ENCODE measurements at regions not wholly inside any gene's neighbourhood (a gene's known extent, or its start where the extent isn't known, plus 50 kb on each side); places are given as distances from the start of the nearest gene placed in this dataset.
"Not testable (repeated sequence)": the region's sequence is repeated elsewhere in the genome, so short reads cannot be mapped to it uniquely, and the experiment has no call there.

DNA sequence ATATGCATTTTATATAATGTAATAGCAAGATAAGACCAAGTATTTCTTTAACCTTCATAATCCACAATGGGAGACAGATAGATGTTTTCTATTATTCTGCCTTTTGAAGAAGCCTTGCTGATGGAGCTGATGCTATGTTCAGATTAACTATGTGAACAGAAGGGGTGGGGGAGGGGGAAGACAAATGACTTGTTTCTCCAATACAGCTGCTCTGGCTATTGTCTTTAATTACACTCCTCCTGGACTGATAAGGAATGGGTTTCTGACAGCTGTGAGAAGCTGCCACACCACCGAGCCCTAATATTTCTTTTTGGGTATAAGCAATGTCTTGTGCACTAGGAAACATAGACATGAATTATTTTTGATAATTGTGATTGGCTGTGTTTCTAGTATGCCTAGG is 62.0 kb downstream of the CAVIN4 start:
- DNase-seq (ENCODE audit: low read depth in 2 of 2): no peak

DNA sequence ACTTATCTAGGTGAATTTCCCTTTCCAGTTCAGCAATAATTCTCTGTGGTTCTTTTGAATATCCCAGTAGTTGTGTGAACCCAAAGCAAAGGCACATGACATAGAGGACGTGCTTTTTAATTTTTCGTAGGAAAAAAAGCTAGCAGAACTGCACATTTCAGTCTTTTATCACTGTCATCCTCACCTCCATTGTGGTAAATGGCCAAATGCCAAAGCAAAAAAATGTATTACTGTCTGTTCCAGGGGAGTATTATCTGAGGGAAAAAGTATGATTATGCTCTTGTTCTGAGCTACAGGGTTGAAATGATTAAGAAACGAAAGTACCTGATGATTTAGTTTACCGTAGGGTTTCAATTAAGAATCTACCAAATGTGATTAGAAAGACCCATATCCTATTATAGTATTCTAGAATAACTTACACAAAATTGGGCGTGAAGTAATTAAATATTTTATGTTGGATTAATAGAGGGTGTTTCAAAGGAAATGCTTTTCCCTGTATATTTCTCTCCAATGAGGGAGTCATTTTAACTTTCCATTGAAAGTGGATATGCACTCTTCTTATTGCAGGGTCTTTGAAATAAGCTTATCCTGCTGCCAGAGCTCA is 62.7 kb downstream of the CAVIN4 start:
- no peak for DNase-seq (ENCODE audit: low read depth in 2 of 2)

DNA sequence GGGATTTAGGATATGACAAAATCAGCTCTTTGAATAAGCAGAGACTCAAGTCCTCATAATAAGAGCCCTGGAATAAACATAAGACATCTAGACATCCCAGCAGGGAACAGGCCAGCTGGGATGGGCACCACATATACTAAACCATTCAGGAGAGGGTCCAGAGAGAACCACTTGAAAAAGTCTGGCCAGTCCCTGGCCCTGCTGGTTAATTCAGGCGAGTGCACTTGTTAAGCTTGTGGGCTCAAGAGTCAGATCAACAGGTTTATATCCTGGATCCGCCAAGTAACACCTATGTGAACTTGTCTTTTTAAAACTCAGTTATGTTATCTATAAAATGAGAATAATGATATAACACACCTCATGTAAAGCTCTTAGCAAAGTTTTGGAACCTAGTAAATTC is 63.3 kb downstream of the CAVIN4 start:
- DNase-seq (ENCODE audit: low read depth in 2 of 2): no peak

DNA sequence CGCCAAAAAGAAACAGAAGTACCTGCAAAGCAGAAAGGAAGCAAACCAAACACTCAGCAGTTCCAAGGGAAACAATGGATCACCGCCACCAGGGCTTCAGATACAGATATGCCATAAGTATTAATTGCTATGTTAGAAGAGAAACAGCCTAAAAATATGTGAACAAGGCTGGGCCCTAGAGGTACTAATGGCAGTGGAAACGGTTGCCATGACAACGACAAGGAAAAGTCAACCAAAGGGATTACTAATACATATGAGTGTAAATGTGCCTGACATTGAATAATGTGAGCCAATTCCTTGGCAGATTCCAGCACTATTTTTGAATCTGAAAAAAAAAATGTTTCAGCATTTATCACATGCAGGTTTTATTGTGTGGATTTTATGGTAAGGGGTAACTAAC is 75.0 kb downstream of the CAVIN4 start:
- no peak for DNase-seq (ENCODE audit: low read depth in 2 of 2)

DNA sequence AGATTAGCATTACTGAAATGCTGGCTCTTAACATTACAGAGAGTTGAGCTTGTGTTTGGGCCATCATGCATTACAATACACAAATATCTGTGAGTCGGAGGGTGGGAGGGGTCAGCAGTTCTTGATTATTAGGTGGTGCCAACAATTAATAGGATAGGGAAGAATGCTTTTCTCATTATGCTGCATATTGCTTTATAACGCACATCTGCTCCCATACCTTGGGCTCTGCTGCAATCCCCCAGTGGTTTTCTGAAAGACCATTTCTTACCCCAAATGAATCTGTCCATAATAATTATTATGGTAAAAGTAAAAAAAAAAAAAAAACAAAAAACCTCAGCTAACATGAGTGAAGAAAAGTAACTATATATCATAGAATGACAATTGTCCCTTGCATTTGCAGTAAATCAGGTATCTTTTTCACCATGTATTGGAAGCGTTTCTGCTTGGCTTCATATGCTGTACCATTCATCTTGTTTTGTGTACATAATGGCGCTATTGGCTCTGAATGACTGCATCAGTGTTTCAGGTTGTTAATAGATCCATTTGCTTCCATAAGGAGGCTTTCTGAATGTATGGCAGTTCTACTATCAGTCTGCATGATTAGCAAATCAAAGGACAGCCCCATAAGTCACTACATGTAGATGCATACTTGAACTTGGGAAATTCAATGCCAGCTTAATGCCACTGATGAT is 75.9 kb downstream of the CAVIN4 start:
- no peak for DNase-seq (ENCODE audit: low read depth in 2 of 2)

DNA sequence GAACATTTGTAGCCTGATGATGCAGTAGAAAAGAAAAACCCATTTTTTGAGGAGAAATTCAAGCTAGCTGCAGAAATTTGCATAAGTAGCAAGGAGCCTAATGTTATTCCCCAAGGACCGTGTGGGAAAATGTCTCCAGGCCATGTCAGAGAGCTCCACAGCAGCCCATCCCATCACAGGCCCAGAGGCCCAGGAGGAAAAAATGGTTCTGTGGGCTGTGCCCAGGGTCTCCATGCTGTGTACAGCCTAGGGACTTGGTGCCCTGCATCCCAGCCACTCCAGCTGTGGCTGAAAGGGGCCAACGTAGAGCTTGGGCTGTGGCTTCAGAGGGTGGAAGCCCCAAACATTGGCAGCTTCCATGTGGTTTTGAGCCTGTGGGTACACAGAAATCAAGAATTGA is 79.0 kb downstream of the CAVIN4 start:
- DNase-seq (ENCODE audit: low read depth in 2 of 2): not testable (repeated sequence)

DNA sequence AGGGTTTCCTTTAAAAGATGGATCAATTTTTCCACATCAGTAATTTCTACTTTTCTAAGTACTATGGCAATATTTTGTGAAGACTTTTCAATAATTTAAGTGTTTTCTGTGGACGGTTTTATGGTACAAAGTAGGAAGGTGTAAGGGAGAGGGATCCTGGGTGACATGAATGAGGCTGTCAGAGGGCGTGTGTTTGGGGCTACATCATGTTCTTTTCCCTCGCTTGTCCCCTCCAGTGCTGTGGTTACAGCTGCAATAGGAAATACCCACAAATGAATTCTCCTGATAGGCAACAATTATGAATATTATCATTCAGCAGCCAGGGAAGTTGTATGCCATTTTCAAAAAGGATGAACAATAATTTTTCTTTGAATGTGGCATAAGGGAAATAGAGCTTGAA is 83.8 kb downstream of the CAVIN4 start:
- no peak for DNase-seq (ENCODE audit: low read depth in 2 of 2)

DNA sequence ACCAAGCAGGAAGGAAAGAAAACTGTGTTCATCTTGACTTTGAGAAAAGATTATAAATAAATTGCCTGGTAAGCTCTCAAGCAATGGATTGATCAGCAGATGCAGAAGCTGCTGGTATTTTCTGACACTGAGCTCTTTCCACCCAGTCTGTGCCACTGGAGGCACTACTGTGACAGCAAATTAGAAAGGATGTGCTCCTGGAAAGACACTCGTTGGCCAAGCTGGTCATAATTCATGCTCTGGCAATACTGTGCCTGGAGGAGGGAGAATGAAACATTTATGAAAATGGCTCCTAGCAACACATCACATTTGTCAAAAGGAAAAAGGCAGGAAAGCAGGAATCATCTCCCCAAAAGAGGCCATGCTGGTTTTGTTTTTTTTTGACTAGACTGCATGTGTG is 84.2 kb downstream of the CAVIN4 start:
- DNase-seq (ENCODE audit: low read depth in 2 of 2): no peak

DNA sequence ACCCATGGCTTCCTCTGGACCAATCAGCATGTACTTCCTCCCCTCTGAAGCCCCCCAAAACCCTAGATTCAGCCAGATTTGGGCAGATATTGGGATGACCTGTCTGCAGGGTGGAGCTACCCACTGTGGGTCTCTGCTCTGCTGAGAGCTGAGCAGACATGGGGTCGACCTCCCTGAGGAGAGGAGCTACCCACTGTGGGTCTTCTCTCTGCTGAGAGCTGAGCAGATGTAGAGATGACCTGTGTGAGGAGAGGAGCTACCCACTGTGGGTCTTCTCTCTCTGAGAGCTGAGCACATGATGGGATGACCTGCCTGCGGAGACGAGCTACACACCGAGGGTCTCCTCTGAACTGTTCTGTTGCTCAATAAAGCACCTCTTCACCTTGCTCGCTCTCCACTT is 89.6 kb downstream of the CAVIN4 start:
- no peak for DNase-seq (ENCODE audit: low read depth in 2 of 2)

DNA sequence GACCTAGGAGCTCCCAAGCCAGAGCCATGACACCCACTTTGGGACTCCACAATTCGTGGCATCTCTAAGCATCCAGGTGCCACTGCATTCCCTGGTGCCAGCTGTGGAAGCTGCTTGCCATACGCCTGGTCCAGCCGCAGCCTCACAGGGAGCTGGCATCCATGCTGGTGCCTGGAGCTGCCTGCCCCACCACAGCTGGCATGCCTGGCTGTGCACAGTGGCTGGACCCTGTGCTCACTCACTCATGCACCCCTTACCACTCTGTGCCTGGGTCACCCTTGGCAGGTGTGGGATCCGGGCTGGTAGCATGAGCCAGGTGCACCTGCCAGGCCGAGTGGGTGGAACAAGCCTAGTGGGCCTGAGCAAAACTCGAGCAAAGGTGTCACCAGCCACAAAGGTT is 90.1 kb downstream of the CAVIN4 start:
- DNase-seq (ENCODE audit: low read depth in 2 of 2): no peak

DNA sequence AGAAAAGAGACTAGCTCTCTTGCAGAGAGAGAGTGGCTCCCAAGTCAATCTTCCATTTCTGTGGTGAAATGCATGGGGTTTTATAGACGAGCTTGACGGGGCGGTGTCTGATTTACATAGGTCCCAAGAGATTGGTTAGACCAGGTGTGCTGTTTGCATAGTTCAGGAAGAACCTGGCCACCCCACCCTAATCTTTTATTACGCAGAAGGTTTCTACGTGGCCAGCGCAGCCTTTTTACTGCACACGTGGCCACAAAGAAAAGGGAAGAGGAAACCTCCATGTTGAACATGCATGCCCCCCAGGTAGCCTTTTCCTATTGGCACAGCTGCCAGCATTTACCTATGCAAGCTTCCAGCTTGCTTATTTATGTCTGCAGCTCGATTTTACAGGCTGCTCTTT is 92.1 kb downstream of the CAVIN4 start:
- DNase-seq (ENCODE audit: low read depth in 2 of 2): no peak

DNA sequence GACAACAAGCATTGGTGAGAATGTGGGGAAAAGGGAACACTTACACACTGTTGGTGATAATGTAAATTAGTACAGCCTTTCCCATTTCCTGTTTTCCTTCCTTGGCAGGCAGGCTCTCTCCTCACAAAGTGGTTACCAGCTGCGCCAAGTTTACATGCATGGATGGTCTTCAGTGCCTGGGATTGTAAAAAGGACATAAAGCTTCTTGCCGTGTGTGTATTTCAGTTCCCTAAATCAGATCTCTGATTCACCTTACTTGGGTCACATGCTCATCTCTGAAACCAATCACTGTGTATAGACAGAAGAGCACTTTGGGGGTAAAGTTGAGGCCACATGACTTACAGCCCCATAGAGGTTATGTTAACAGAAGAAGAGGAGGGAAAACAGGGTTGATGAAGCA is 92.8 kb downstream of the CAVIN4 start:
- no peak for DNase-seq (ENCODE audit: low read depth in 2 of 2)

DNA sequence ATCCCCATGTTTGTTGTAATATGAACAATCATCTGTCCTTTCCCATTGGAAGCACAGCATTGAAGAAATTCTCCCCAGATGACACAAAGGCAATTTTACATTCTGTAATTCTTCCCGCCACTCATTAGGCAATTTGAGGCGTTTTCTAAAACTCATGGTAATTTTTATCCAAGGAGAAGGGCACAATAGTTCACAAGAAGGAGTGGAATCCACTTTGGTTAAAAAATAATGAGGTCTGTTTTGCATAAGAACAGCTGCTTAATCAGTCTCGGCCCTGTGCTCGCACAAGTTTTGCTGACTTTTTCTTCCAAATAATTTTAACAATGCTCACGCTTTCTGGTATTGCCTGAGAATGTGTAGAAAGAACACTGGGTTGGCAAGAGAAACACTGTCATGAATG is 94.0 kb downstream of the CAVIN4 start:
- no peak for DNase-seq (ENCODE audit: low read depth in 2 of 2)

DNA sequence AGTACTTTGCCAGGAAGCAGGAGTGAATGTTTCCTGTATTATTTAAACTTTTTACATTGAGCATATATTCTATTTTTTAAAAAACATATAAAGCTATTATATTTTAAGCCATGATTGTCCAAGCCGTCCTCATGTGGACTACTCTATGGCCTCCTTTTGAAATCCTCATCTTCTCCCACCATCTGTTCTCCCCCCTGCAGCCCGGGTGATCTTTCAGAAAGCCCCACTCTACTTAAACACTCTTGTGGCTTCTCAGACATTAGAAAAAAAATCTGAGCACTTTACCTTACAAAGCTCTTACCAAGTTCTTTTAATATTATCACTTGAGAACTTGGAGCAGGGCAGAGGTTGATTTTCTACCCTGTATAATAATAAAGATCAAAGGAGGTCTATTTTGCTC is 95.4 kb downstream of the CAVIN4 start:
- no peak for DNase-seq (ENCODE audit: low read depth in 2 of 2)

DNA sequence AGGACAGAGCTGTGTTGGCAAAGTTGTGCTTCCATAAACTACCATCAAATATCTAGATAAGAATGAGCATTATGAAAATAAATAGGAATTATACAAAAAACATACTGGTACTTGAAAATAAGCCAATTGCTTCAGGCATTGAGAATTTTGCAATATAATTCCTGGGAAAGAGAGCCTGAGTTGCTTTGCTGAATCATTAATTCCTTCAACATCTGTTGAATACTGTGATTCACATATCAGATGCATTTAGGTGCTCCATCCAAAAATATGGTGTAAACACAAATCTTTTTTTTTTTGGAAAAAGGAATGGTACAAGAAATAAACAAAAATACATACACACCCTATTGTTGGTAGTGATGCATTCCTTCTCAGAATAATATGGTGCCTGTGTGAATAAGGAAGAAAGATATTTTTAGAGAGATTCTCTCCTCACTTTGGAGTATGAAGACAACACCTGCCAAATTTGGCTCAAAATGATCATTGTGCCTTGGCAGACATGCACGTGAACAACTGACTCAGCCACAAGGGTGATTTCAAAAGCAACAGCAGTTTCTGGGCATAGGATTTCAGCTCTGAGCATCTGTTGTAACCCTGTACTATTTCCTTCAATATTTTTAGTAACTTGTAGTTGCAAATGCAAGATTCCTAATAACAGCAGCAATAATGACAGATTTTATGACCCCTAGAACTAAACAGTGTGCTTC is 96.7 kb downstream of the CAVIN4 start:
- DNase-seq (ENCODE audit: low read depth in 2 of 2): no peak

DNA sequence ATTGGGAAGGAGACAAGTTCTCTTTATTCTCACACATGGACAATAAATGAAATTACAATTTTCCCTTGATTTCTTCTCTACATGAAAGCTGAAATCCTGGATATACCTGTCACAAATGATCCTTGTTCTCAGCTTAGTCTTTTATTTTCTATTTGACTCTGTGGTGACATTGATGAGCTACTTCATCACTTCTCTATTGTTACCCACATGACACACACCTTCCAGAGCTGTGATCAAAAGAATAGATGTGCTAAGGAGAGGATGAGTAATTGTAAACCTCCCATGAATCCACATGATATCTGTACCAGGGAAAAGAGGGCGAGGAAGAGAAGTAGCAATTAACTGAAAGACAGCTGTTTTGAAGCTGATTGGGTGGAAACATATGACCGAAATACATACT is 102.0 kb downstream of the CAVIN4 start:
- DNase-seq (ENCODE audit: low read depth in 2 of 2): no peak

DNA sequence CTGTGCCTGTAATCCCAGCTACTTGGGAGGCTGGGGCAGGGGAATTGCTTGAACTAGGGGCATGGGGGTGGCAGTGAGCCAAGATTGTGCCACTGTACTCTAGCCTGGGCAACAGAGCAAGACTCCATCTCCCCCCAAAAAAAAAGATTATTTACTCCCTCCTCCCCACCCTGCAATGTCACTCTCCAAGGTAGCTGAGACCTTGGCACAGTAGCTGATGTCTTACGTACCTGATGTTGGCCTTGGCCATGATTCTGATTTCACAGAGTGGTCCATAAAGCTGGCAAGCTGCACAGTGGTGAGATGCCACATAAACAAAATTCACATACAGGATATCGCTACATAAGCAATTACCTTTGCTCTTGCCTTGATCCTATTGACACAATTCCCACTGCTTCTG is 108.5 kb downstream of the CAVIN4 start:
- DNase-seq (ENCODE audit: low read depth in 2 of 2): no peak

DNA sequence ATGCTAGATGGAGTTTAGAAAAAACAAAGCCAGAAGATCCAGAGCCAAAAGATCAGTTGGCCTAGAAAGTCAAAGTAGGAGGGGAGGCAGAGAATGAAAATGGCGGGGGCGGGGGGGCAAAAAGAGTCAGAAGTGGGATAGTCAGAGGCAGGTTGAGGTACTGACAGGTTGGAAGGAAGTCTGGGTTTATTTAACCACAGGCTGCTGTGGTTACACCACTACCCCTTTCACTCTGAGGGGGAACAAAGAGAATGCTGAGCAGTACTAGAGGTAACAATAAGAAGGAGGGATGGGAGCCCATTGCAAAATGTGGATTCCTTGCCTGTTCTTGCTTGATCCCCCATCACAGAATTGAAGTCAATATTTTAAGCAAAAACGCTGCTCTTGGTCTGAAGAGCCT is 111.8 kb downstream of the CAVIN4 start:
- DNase-seq (ENCODE audit: low read depth in 2 of 2): no peak

DNA sequence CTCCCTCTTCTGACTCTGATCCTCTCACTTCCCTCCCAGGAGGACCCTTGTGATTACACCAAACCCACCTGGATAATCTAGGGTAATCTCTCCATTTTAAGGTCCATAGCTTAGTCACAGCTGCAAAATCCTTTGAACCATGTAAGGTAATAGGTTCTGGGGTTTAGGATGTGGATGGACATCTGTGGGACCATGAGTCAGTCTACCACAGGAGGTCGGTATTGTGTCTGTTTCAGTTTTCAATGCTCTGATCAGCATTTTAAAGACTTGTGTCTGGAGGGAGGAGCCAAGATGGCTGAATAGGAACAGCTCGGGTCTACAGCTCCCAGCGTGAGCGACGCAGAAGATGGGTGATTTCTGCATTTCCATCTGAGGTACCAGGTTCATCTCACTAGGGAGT is 112.6 kb downstream of the CAVIN4 start:
- no peak for DNase-seq (ENCODE audit: low read depth in 2 of 2)

DNA sequence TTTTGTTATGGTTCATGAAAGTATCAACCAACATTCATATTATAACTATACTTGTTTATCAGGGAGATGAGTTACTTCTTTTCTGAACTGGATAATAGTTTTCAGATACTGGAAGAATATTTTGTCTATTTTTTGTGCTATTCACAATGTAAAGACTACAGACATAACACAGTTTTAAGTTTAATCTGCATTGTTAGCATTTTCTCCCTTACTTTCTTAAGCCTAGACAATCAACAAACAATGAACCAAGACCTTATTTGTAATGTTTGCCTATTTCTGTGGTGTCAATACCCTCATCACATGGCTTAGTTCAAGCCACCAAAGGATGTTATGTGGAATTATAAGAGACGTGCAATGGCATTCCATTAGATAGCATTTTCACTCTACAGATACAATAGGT is 119.5 kb downstream of the CAVIN4 start:
- DNase-seq (ENCODE audit: low read depth in 2 of 2): no peak

DNA sequence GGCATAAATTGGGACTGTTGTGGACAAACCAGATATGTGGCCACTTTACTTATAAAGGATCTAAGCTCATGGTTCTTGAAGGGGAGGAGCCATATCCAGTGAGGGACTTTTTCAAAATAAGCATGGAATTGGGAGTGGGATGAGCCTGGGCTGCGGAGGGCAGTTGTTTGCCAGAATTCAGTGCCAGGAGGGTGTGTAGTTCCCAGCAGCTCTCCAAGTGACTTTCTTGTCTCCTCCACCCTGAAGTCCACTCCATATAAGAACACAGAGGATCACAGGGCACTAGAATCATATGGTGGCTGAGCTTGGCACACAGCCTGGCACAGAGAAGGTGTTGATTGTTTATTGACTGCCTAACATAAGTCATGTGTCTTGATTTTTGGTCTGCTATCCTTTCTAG is 121.1 kb downstream of the CAVIN4 start:
- DNase-seq (ENCODE audit: low read depth in 2 of 2): no peak

DNA sequence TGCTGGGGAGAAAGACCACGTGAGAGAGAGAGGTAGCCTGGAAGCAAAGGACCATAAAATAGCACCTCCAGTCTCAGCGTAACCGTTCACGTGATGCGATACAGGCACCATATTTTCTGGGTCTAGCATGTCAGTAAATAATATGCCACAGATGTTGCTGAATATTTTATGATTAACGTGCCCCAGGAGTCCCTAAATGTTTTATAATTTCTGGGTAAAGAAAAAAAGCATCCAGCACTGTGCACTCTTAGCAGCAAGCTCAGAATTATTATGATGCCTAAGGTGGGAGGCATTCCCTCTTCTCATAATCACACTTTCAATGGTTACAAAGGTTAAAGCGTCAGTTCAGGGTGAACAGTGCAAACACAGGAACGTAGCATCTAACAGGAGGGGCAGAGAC is 121.8 kb downstream of the CAVIN4 start:
- no peak for DNase-seq (ENCODE audit: low read depth in 2 of 2)

DNA sequence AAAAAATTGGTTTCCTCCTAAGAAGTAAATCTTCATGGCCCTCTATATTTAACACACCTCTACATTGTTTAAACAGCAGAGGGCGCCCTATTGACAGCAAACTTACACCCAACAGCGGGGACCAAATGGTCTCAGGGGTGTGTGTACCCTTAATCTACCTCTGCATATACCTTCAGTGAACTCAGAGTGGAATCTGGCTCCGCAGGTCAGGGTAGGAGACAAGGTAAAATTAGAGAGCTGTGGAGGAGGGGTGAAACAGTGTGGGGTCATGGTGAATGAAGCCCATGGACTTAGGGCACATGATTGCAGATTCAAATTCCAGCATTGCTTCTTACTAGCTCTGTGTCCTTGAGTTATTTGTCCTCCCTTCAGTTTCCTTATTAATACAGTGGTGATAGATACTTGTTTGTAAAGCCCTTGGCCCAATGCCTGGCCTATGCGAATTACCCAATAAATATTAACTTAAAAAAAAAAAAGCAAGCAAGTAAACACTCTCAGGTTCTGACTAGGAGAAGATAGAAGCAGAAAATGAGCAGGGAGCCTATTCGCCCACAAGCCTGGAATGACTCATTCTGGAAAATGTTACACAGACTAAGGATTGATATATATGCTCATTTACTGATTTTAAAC is 122.9 kb downstream of the CAVIN4 start:
- DNase-seq (ENCODE audit: low read depth in 2 of 2): peak in 1 of 2 donors; percentile 33
